Motor neuron (in vitro differentiated cells): ENCODE measurements at regions not wholly inside any gene's neighbourhood (a gene's known extent, or its start where the extent isn't known, plus 50 kb on each side); places are given as distances from the start of the nearest gene placed in this dataset.

Source experiments
- ATAC-seq, 8 experiments: fragments of 200-7000 bp; cut with Tn5 transposase; replicated peaks in 6 of 8; 2 replicates each; pipeline ENCODE4 v1.8.0; 2021; ENCODE audit warnings: mild to moderate bottlenecking in 8 of 8, moderate library complexity in 8 of 8
- H3K27ac ChIP-seq, 2 donors: fragments of 250-450 bp; sonication (Bioruptor Pico); 2 replicates each; pipeline ENCODE4 v1.9.0; 2021; ENCODE audit warnings: antibody characterized with exemption in 2 of 2, mild to moderate bottlenecking in 2 of 2, moderate library complexity in 1 of 2
- H3K4me1 ChIP-seq, 2 donors: fragments of 250-450 bp; sonication (Bioruptor Pico); replicated peaks in 1 of 2; 2 replicates each; pipeline ENCODE4 v1.6.1; 2021; ENCODE audit warnings: antibody characterized with exemption in 2 of 2, mild to moderate bottlenecking in 2 of 2, moderate library complexity in 1 of 2
- H3K4me3 ChIP-seq, 5 donors: fragments of 250-450 bp; sonication (Bioruptor Pico); 2 replicates each; pipeline ENCODE4 v1.9.0; 2021; ENCODE audit warnings: antibody characterized with exemption in 5 of 5, mild to moderate bottlenecking in 5 of 5, moderate library complexity in 4 of 5
- WGBS, 10 experiments: fragments of 450-650 bp; shearing (Covaris generic); methylation state at CpG; one replicate each; pipeline ENCODE4 v1.0.0; 2022; 5-methylcytosine and 5-hydroxymethylcytosine counted together
- in situ Hi-C, 9 experiments: fragments of 400-800 bp; cut with MboI; loops; one replicate each; pipeline ENCODE4 v1.15.0; 2021; ENCODE audit warnings: low sequenced_read_pairs in 9 of 9, low pct_unique_long_range_greater_than_20kb in 2 of 9; ENCODE audit not compliant: unreplicated experiment in 9 of 9

DNA sequence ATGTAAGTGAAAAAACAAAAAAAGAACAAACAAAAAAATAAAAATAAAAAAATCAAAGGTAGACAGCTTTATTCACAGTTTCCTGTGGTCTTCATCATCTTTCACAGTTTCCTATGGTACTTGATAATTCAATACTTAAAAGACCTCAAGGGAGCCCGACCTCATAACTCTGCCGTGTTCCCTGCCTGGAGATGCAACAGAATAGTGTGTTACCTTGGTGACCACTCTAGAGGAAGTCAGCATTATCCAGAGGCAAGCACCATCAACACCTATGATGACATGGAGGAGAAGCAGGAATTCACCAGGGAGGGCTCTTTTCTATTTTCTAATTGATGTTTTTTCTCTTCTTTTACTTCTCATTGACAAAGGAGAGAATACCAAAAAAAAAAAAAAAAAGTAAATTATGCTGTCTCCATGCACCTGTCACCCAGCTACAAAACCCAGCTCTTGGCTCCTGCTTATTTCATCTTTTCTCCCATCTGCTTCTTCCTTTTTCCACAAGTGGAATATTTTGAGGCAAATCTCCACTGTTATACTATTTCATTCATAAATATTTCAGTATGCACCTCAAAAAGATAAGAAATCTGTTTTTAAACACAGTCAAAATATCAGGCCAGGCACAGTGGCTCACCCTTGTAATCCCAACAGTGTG lies 95.8 kb upstream of the STXBP5 start:
- WGBS, 10 experiments: 34 to 94% (median 70%) methylated on average over 1 to 2 of the region's 2 CpGs; no CpG with 5 or more reads in 2 of the 10 experiments
- no peak overlapping the region for H3K4me3 ChIP-seq
- H3K4me1 ChIP-seq: no peaks in the 10 kb centered on the region
- no peak overlapping the region for H3K27ac ChIP-seq
- ATAC-seq: peak in 2 of 8 experiments; percentile 41 to 85
- in situ Hi-C loops: no loop called here

DNA sequence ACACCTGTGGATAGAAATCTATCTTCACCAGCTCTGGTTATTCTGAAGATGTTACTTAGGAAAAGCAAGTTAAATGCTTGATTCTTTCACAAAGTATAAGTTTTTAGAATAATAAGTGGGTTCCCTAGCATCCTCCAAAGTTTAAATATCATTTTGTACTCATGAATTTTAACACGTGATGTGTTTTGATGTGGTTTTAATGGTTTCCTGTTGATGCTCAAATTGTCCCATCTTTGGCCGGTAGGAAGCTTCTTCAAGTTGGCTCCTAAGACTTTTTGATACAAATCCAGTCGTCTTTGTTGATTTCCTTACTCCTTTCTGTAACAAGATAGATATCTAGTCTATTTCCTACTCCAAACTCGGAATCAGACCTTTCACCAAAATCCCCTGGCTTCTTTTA lies 94.5 kb upstream of the STXBP5 start:
- Histone ChIP-seq H3K4me1 (no peaks in the 10 kb centered on the region), H3K27ac (no peak overlapping the region), H3K4me3 (no peak overlapping the region)
- 49 to 100% (median 83%) methylated on average over 1 to 4 of the region's 4 CpGs; no CpG with 5 or more reads in 1 of the 10 experiments for WGBS, 10 experiments
- in situ Hi-C loops: no loop called here
- ATAC-seq: no peak

DNA sequence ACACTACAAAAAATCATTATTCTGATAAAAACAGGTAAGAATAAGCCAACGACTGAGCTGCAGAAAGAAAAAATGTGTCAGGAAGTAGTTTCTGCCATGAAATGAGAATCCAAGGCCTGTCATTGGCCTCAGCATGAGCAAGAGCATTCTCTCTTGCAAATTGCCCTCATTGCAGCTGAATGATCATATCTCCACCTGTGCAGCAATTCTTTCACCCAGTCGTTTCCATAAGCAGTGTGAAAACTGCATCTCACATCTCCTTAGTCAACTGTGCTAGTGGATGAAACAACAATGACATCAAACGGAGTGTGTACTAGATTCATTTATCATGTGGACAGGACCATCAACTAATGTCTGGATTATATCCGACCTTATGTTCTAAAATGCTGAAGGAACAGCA lies 88.2 kb upstream of the STXBP5 start:
- Histone ChIP-seq H3K27ac (no peak overlapping the region), H3K4me3 (no peak overlapping the region), H3K4me1 (no peaks in the 10 kb centered on the region)
- WGBS, 10 experiments: 48 to 84% (median 60%) methylated on average over 2 to 4 of the region's 4 CpGs
- in situ Hi-C loops: no loop called here
- ATAC-seq: peak in 1 of 8 experiments; percentile 28

DNA sequence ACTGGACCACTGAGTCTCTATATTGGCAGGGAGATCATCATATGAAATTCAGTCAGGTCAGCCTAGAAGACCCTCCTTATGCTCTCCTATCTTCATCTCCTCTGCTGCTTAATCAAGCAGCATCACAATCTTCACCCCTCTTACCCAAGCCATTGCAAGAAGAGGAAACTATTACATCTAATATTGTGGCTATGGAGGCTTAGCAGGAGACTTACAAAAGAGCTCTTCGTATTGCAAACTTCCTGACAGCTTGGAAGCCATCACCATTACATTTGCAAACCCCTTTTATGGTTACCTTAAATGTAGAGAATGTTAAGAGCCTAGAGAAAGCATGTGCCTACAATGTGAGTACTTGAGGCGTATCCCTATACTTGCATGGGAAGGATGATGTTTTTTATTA lies 87.2 kb upstream of the STXBP5 start:
- 50 to 100% (median 83%) methylated on average over 1 to 2 of the region's 2 CpGs; no CpG with 5 or more reads in 4 of the 10 experiments for WGBS, 10 experiments
- Histone ChIP-seq H3K4me3 (no peak overlapping the region), H3K27ac (no peak overlapping the region), H3K4me1 (no peaks in the 10 kb centered on the region)
- in situ Hi-C loops: no loop called here
- no peak for ATAC-seq

DNA sequence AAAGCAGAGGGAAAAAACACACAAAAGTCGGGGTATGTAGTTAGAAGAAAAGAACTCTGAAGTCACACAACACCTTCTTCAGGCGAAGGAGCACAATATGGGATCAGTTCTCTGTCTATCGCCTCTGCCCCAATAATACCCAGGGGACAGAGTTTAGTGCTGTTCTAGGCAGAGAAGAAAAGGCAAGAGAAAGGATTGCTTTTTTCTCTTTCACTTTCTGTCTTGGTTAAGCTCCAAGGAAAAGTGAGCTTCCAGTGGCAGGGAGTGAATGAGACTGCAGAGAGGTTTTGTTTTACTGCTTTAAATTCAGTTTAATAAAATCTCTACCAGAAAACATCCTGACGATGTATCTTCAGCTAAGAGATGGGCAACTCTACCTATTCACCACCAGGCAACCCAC lies 86.6 kb upstream of the STXBP5 start:
- no peak overlapping the region for H3K4me3 ChIP-seq
- no peak overlapping the region for H3K27ac ChIP-seq
- ATAC-seq: peak in 2 of 8 experiments; percentile 60 to 61
- H3K4me1 ChIP-seq: no peaks in the 10 kb centered on the region
- in situ Hi-C loops: no loop called here
- 47 to 100% (median 73%) methylated on average over 1 to 4 of the region's 4 CpGs; no CpG with 5 or more reads in 1 of the 10 experiments for WGBS, 10 experiments

DNA sequence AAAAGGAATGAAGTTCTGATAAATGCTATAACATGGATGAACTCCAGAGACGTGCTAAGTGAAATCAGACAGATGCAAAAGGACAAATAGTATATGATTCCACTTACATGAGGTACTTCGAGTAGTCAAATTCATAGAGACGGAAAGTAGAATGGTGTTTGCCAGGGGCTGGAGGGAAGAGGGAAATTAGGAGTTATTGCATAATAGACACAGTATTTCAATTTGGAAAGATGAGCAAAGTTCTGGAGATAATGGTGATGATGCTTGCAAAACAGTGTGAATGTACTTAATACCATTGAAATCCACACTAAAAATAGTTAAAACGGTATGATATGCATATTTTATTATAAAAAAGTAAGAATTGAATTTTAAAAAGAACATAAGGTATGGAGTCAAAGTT lies 84.9 kb upstream of the STXBP5 start:
- Histone ChIP-seq H3K4me3 (no peak overlapping the region), H3K4me1 (no peaks in the 10 kb centered on the region), H3K27ac (no peak overlapping the region)
- WGBS, 10 experiments: 71 to 100% (median 94%) methylated on average over 1 to 4 of the region's 4 CpGs
- in situ Hi-C loops: no loop called here
- ATAC-seq: no peak

DNA sequence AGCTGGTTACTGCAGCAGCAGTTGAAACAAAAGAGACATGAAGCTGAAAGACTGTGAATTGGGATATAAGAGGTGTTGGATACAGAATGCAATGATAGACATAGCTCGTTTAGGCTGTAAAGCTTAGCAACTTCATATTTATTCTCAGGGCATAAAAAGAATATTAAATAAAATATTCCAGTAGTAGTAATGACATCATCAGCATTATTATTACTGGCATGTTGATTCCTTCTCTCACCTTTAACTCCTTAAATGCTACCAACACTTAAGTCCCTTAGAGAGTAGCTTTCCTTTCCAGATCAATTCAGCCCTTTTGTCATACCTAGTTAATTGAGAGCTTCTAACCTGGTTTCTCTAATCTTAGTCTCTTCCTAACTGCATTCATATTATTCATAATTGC lies 81.4 kb upstream of the STXBP5 start:
- H3K4me1 ChIP-seq: no peaks in the 10 kb centered on the region
- 40 to 100% (median 80%) methylated on average over 1 of the region's 1 CpG; no CpG with 5 or more reads in 5 of the 10 experiments for WGBS, 10 experiments
- no peak overlapping the region for H3K4me3 ChIP-seq
- in situ Hi-C loops: no loop called here
- no peak overlapping the region for H3K27ac ChIP-seq
- ATAC-seq: no peak

DNA sequence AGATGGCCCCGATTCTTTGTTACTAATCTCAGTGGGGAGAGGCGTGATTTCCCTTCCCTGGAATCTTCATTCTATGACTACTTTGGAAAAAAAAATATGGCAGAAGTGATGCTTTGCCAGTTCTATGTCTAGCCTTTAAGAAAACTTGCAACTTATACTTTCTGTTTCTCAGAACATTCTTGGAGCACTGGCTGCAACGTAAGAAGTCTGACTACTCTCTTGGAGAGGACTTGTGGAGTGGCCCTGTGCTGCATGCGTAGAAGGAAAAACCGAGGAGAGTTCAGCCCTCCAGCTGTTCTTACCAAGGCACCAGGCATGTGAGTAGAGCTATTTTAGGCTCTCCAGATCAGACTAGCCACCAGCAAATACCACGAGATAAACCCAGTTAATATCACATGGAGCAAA lies 77.6 kb upstream of the STXBP5 start:
- in situ Hi-C loops: no loop called here
- 60 to 95% (median 84%) methylated on average over 1 to 6 of the region's 6 CpGs for WGBS, 10 experiments

DNA sequence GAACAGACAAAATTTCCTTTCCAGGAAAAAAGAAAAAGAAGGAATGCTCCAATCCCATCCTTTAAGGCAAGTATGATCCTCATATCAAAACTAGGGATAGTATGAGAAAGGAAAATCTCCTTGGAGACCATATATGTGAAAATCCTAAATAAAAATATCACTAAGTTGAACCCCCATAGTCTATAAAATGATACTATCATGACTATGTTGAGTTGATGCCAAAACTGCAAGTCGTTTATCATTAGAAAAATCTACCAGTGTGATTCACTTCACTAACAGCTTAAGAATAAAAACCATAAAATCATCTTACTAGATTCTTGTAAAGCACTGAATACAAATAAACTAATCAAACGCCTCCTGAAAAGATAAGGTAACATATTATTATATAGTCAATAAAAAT lies 76.6 kb upstream of the STXBP5 start:
- in situ Hi-C loops: no loop called here
- no peak for ATAC-seq
- 0 to 92% (median 70%) methylated on average over 1 to 2 of the region's 2 CpGs; no CpG with 5 or more reads in 1 of the 10 experiments for WGBS, 10 experiments
- H3K27ac ChIP-seq: no peak overlapping the region
- peaks cover 7 to 16% of the 10 kb centered on the region in 2 donors for H3K4me1 ChIP-seq
- H3K4me3 ChIP-seq: no peak overlapping the region

More for the DNA sequence above, 77.6 kb upstream of the STXBP5 start:
- peaks cover 3 to 10% of the 10 kb centered on the region in 2 donors for H3K4me1 ChIP-seq
- H3K4me3 ChIP-seq: no peak overlapping the region
- ATAC-seq: no peak
- no peak overlapping the region for H3K27ac ChIP-seq

DNA sequence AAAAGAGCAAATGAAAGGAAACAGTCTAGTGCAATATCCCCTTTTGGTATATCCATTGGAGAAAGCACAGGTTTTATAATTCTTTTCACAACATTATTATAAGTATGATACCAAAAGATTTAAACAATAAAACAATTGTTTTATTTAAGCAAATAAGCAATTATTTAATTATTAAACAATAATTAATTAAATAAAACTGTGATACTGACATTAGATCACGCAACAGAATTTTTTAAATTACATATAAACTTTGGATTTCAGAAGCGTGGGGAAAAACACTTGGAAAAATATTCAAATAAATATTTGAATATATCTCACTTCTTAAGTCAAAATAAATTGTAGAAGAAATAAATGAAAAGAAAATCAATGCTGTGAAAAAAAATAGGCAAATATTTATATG lies 76.2 kb upstream of the STXBP5 start:
- peaks cover 7 to 16% of the 10 kb centered on the region in 2 donors for H3K4me1 ChIP-seq
- H3K27ac ChIP-seq: no peak overlapping the region
- in situ Hi-C loops: no loop called here
- ATAC-seq: no peak
- no peak overlapping the region for H3K4me3 ChIP-seq
- 82 to 100% (median 100%) methylated on average over 2 of the region's 2 CpGs; no CpG with 5 or more reads in 1 of the 10 experiments for WGBS, 10 experiments

DNA sequence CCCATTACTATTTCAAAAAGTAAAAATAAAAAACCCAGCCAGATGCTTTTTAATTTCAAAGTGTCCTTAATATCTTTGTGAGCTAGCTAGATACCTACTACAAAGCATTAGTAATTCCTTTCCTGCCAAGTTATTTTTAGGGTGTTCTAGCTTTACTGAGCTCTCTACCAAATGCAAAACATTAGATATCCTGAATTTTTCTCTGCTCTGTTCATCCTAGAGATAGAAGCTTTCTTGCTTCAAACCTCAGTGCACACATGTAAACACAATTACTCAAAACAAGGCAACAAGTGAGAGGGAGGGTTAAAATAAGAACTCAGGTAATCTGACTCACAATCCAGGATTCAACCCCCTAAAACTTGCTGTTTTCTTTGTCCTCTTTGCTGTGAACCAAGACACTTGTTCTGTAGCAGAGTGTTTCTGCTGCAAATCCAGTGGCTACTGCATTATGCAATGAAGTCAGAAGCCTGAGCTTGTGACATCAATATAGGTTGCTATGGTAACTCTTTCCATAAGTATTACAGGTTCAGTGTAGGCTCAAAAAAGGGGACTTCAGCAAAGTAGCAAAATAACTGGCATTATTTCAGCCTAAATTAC lies 72.6 kb upstream of the STXBP5 start:
- ATAC-seq: peak; percentile 84 to 100 (median 100)
- peak overlapping the region in 3 of 5 donors; percentile 32 to 38 (median 35) for H3K4me3 ChIP-seq
- peaks cover 7 to 16% of the 10 kb centered on the region in 2 donors for H3K4me1 ChIP-seq
- in situ Hi-C loops: no loop called here
- no peak overlapping the region for H3K27ac ChIP-seq

DNA sequence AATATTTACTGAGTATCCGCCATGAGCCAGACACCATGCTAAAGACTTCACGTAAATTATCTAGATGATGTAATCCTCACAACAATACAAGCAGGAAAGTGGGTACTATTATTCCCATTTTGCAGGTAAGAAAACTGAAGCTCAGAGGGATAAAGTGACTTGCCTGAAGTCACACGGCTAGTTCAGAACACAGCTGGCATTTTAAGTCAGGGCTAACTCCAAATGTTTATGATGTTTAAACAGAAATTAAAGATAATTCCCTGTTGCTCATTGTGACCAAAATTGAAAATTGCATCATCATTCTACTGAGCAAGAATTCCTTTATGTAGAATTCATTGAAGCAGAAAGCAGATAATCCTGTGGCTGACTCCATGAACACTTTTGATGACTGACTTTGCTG lies 71.3 kb upstream of the STXBP5 start:
- peak in 1 of 8 experiments; percentile 28 for ATAC-seq
- Histone ChIP-seq H3K4me3 (no peak overlapping the region), H3K27ac (no peak overlapping the region), H3K4me1 (peaks cover 7 to 16% of the 10 kb centered on the region in 2 donors)
- 83 to 100% (median 100%) methylated on average over 1 to 3 of the region's 3 CpGs; no CpG with 5 or more reads in 1 of the 10 experiments for WGBS, 10 experiments
- in situ Hi-C loops: no loop called here

DNA sequence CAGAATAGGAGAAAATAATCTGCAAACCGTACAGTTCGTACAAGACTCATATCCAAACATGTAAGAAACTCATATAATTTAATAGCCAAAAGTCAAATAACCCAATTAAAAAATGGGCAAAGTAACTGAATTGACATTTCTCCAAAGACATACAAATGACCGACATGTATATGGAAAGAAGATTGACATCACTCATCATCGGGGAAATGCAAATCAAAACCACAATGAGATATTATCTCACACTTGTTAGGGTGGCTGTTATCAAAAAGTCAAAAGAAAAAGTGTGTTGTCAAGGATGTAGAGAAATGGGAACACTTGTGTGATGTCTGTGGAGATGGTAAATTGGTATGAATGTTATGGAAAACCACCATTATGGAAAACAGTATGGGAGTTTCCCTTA lies 70.5 kb upstream of the STXBP5 start:
- H3K27ac ChIP-seq: no peak overlapping the region
- H3K4me1 ChIP-seq: peaks cover 7 to 16% of the 10 kb centered on the region in 2 donors
- no peak for ATAC-seq
- no peak overlapping the region for H3K4me3 ChIP-seq
- WGBS, 10 experiments: 80 to 100% (median 96%) methylated on average over 1 to 4 of the region's 4 CpGs
- in situ Hi-C loops: no loop called here
